Esophagus muscularis mucosa (tissue), 2 donors: ENCODE measurements at regions not wholly inside any gene's neighbourhood (a gene's known extent, or its start where the extent isn't known, plus 50 kb on each side); places are given as distances from the start of the nearest gene placed in this dataset.

Experiments
- POLR2A ChIP-seq: fragments of 450-650 bp; IDR thresholded peaks from one replicate; pipeline ENCODE4 v1.6.1; 2017; ENCODE audit warnings: antibody characterized with exemption, moderate library complexity, mild to moderate bottlenecking, low read depth
- POLR2AphosphoS5 ChIP-seq, 2 donors: sonication (generic); formaldehyde crosslinking; IDR thresholded peaks; one replicate each; pipeline ENCODE4 v1.6.1; 2017; ENCODE audit warnings: antibody characterized with exemption in 2 of 2

GRCh38 chr13:82912564-82912963 is 969.7 kb downstream of the SLITRK1 start:
- no peak for TF ChIP-seq POLR2A
- TF ChIP-seq POLR2AphosphoS5 (IDR thresholded peaks at IDR 0.05): no peak
